ENCODE measurements at regions not wholly inside any gene's neighbourhood (a gene's known extent, or its start where the extent isn't known, plus 50 kb on each side); places are given as distances from the start of the nearest gene placed in this dataset.

- Histone ChIP-seq H4K20me1 (ENCODE audit: insufficient read depth) (no peaks in the 10 kb centered on the region), H3K27ac (ENCODE audit: low read depth, low read length) (no peak overlapping the region), H2AFZ (ENCODE audit: low read depth, low read length, poor library complexity, severe bottlenecking) (no peak overlapping the region), H3K9me2 (ENCODE audit: insufficient read depth) (no peaks in the 10 kb centered on the region), H3K9me3 (ENCODE audit: control insufficient read depth in 1 of 2, insufficient read depth in 1 of 2, low read depth in 1 of 2, low read length in 2 of 2) (no peaks in the 10 kb centered on the region), H3K4me3 (replicated peaks in 1 of 2; ENCODE audit: low read depth in 1 of 2, low read length in 2 of 2) (no peak overlapping the region), H3K9ac (ENCODE audit: low read length) (no peak overlapping the region), H3K36me3 (ENCODE audit: control insufficient read depth in 1 of 2, insufficient read depth in 2 of 2, low read length in 2 of 2) (no peaks in the 10 kb centered on the region), H3K27me3 (ENCODE audit: insufficient read depth, low read length) (no peaks in the 10 kb centered on the region), H3K4me1 (ENCODE audit: control insufficient read depth in 1 of 2, insufficient read depth in 2 of 2, low read length in 2 of 2) (no peaks in the 10 kb centered on the region), H3K79me2 (ENCODE audit: insufficient read depth, low read length) (no peaks in the 10 kb centered on the region), H3K4me2 (ENCODE audit: low read length) (no peak overlapping the region)
- ChIA-PET CTCF (no interaction called here), RAD21 (ENCODE audit: low non-redundant PET in 1 of 2, low total read pairs in 2 of 2, uncharacterized antibody in 2 of 2, unreplicated experiment in 2 of 2) (no interaction called here), POLR2A (no interaction called here)
- BruUV-seq (replicated peaks) = no TSS peak
- no peak for TF ChIP-seq POLR2A (IDR thresholded peaks at IDR 0.05; ENCODE audit: borderline replicate concordance, extremely low read depth, insufficient read depth, insufficient read length)
- TF ChIP-seq, protein P1, sequence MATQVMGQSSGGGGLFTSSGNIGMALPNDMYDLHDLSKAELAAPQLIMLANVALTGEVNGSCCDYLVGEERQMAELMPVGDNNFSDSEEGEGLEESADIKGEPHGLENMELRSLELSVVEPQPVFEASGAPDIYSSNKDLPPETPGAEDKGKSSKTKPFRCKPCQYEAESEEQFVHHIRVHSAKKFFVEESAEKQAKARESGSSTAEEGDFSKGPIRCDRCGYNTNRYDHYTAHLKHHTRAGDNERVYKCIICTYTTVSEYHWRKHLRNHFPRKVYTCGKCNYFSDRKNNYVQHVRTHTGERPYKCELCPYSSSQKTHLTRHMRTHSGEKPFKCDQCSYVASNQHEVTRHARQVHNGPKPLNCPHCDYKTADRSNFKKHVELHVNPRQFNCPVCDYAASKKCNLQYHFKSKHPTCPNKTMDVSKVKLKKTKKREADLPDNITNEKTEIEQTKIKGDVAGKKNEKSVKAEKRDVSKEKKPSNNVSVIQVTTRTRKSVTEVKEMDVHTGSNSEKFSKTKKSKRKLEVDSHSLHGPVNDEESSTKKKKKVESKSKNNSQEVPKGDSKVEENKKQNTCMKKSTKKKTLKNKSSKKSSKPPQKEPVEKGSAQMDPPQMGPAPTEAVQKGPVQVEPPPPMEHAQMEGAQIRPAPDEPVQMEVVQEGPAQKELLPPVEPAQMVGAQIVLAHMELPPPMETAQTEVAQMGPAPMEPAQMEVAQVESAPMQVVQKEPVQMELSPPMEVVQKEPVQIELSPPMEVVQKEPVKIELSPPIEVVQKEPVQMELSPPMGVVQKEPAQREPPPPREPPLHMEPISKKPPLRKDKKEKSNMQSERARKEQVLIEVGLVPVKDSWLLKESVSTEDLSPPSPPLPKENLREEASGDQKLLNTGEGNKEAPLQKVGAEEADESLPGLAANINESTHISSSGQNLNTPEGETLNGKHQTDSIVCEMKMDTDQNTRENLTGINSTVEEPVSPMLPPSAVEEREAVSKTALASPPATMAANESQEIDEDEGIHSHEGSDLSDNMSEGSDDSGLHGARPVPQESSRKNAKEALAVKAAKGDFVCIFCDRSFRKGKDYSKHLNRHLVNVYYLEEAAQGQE (IDR thresholded peaks at IDR 0.05; ENCODE audit: low read depth) = no peak
- TF ChIP-seq POLR2AphosphoS5 (IDR thresholded peaks at IDR 0.05; ENCODE audit: low read depth, low read length) = no peak
- TF ChIP-seq, protein P2, sequence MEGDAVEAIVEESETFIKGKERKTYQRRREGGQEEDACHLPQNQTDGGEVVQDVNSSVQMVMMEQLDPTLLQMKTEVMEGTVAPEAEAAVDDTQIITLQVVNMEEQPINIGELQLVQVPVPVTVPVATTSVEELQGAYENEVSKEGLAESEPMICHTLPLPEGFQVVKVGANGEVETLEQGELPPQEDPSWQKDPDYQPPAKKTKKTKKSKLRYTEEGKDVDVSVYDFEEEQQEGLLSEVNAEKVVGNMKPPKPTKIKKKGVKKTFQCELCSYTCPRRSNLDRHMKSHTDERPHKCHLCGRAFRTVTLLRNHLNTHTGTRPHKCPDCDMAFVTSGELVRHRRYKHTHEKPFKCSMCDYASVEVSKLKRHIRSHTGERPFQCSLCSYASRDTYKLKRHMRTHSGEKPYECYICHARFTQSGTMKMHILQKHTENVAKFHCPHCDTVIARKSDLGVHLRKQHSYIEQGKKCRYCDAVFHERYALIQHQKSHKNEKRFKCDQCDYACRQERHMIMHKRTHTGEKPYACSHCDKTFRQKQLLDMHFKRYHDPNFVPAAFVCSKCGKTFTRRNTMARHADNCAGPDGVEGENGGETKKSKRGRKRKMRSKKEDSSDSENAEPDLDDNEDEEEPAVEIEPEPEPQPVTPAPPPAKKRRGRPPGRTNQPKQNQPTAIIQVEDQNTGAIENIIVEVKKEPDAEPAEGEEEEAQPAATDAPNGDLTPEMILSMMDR (IDR thresholded peaks at IDR 0.05 in 2 of 3, conservative IDR thresholded peaks at IDR 0.05 in 1 of 3; ENCODE audit: borderline replicate concordance in 1 of 3, insufficient read depth in 1 of 3, low read depth in 2 of 3, low read length in 2 of 3) = no peak
- no peak for TF ChIP-seq ZFX (IDR thresholded peaks at IDR 0.05)
- TF ChIP-seq YY1 (IDR thresholded peaks at IDR 0.05; ENCODE audit: extremely low read depth, insufficient replicate concordance, low read depth, low read length) = no peak
- TF ChIP-seq, protein P3, sequence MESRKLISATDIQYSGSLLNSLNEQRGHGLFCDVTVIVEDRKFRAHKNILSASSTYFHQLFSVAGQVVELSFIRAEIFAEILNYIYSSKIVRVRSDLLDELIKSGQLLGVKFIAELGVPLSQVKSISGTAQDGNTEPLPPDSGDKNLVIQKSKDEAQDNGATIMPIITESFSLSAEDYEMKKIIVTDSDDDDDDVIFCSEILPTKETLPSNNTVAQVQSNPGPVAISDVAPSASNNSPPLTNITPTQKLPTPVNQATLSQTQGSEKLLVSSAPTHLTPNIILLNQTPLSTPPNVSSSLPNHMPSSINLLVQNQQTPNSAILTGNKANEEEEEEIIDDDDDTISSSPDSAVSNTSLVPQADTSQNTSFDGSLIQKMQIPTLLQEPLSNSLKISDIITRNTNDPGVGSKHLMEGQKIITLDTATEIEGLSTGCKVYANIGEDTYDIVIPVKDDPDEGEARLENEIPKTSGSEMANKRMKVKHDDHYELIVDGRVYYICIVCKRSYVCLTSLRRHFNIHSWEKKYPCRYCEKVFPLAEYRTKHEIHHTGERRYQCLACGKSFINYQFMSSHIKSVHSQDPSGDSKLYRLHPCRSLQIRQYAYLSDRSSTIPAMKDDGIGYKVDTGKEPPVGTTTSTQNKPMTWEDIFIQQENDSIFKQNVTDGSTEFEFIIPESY (IDR thresholded peaks at IDR 0.05; ENCODE audit: extremely low read depth, insufficient replicate concordance, low read length) = no peak
- no peak for TF ChIP-seq RAD21 (IDR thresholded peaks at IDR 0.05; ENCODE audit: low read depth)
- no peak for TF ChIP-seq FOSL1 (IDR thresholded peaks at IDR 0.05; ENCODE audit: low read depth)
- no peak for TF ChIP-seq EZH2phosphoT487 (IDR thresholded peaks at IDR 0.05; ENCODE audit: borderline replicate concordance)
- TF ChIP-seq EZH2 (IDR thresholded peaks at IDR 0.05) = no peak
- TF ChIP-seq, protein P4, sequence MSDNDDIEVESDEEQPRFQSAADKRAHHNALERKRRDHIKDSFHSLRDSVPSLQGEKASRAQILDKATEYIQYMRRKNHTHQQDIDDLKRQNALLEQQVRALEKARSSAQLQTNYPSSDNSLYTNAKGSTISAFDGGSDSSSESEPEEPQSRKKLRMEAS (IDR thresholded peaks at IDR 0.05) = no peak
- DNase-seq (ENCODE audit: low read depth, low spot score) (no peak), ATAC-seq (no peak)
- intact Hi-C loops (cut with micrococcal nuclease) = no loop called here
Measured at GRCh38 chr2:192377173-192377572, 182.4 kb upstream of the TMEFF2 start.

Data from HCT116 (cell line).